HepG2 (cell line): ENCODE measurements at regions not wholly inside any gene's neighbourhood (a gene's known extent, or its start where the extent isn't known, plus 50 kb on each side); places are given as distances from the start of the nearest gene placed in this dataset.

Source experiments
- ATAC-seq: fragments of 200-7000 bp; cut with Tn5 transposase; 3 replicates; pipeline ENCODE4 v1.9.1; 2020; ENCODE audit warnings: mild to moderate bottlenecking, moderate library complexity
- BruUV-seq: library from RNA; stranded (reverse); fragments of 400-500 nt; replicated peaks from 2 replicates; lab custom pipeline; 2021; lab: Mats Ljungman, UMichigan
- CTCF ChIA-PET: fragments of 300-600 bp; formaldehyde crosslinking; extraction: SDS; loops from one replicate; lab custom pipeline; 2021; ENCODE audit warnings: low total read pairs, inconsistent platforms, low intra/inter-chr PET ratio; lab: Yijun Ruan, JAX
- POLR2A ChIA-PET: fragments of 350-600 bp; sonication (Branson Sonifier 250); formaldehyde crosslinking; loops from one replicate; lab custom pipeline; 2020; ENCODE audit warnings: antibody characterized with exemption, inconsistent platforms; lab: Yijun Ruan, JAX
- DNase-seq: peaks from one replicate; pipeline ENCODE4 v3.0.0-alpha.2; 2015; ENCODE audit warnings: low spot score
- FAIRE-seq: peaks from 3 replicates; lab custom pipeline; 2011; peaks lifted over from hg19 to GRCh38; lab: Jason Lieb, UNC
- H2AFZ ChIP-seq: one replicate; pipeline ENCODE4 v1.6.1; 2011; ENCODE audit warnings: low read length, inconsistent platforms
- H3K27ac ChIP-seq: fragments of 300-600 bp; 3 replicates; pipeline ENCODE4 v1.8.0; 2011; ENCODE audit warnings: mixed run types, mild to moderate bottlenecking, mixed read lengths, low read length, inconsistent platforms; ENCODE audit not compliant: insufficient read depth; ENCODE audit errors: extremely low read length
- H3K27me3 ChIP-seq, 2 experiments: fragments of 200-600 bp in 1 of 2; 2 replicates in 1 of 2; 3 replicates in 1 of 2; pipeline versions ENCODE4 v1.6.0 to v1.8.0; 2011; ENCODE audit warnings: low read length in 2 of 2, mild to moderate bottlenecking in 2 of 2, moderate library complexity in 2 of 2, inconsistent platforms in 1 of 2; ENCODE audit not compliant: insufficient read depth in 2 of 2, control insufficient read depth in 1 of 2
- H3K36me3 ChIP-seq, 2 experiments: fragments of 200-600 bp in 1 of 2; replicated peaks in 1 of 2; 2 replicates in 1 of 2; 3 replicates in 1 of 2; pipeline versions ENCODE4 v1.5.1 to v1.8.0; 2011; ENCODE audit warnings: low read length in 2 of 2, inconsistent platforms in 1 of 2; ENCODE audit not compliant: insufficient read depth in 2 of 2, control insufficient read depth in 1 of 2
- H3K4me1 ChIP-seq: 2 replicates; pipeline ENCODE4 v1.5.1; 2012; ENCODE audit warnings: low read length, inconsistent platforms; ENCODE audit not compliant: insufficient read depth
- H3K4me2 ChIP-seq: 2 replicates; pipeline ENCODE4 v1.6.0; 2011; ENCODE audit warnings: low read depth, low read length, inconsistent platforms
- H3K4me3 ChIP-seq, 3 experiments: fragments of 200-600 bp in 1 of 3; sonication (generic), shearing (Covaris generic) in 1 of 3; replicated peaks in 1 of 3; 2 replicates each; pipeline ENCODE4 v1.5.1; 2011 to 2016; ENCODE audit warnings: low read length in 3 of 3, inconsistent platforms in 2 of 3, low read depth in 2 of 3, mild to moderate bottlenecking in 2 of 3, control low read depth in 1 of 3, mixed read lengths in 1 of 3; ENCODE audit not compliant: insufficient read depth in 1 of 3
- H3K79me2 ChIP-seq: one replicate; pipeline ENCODE4 v1.6.1; 2011; ENCODE audit warnings: low read length, inconsistent platforms; ENCODE audit not compliant: insufficient read depth
- H3K9ac ChIP-seq: 2 replicates; pipeline ENCODE4 v1.6.0; 2011; ENCODE audit warnings: mild to moderate bottlenecking, low read depth, low read length, inconsistent platforms; ENCODE audit not compliant: insufficient read depth
- H3K9me3 ChIP-seq: 2 replicates; pipeline ENCODE4 v1.5.1; 2012; ENCODE audit warnings: mild to moderate bottlenecking, low read length
- H4K20me1 ChIP-seq: 2 replicates; pipeline ENCODE4 v1.6.0; 2011; ENCODE audit warnings: inconsistent platforms, mild to moderate bottlenecking, low read length, moderate library complexity; ENCODE audit not compliant: insufficient read depth
- ETV6 ChIP-seq: sonication (generic); formaldehyde crosslinking; conservative IDR thresholded peaks from 2 replicates; pipeline ENCODE4 v1.4.0; 2020; ENCODE audit warnings: missing genetic modification reagents
- GTF2F1 ChIP-seq: fragments of 150-350 bp; IDR thresholded peaks from 2 replicates; pipeline ENCODE4 v1.6.1; 2014; ENCODE audit warnings: low read length
- KMT2A ChIP-seq: sonication (generic); formaldehyde crosslinking; IDR thresholded peaks from 2 replicates; pipeline ENCODE4 v1.4.0; 2020; ENCODE audit warnings: missing genetic modification reagents
- PBX3 ChIP-seq: sonication (generic); formaldehyde crosslinking; IDR thresholded peaks from 2 replicates; pipeline ENCODE4 v1.8.1; 2023; ENCODE audit warnings: missing genetic modification reagents, inconsistent platforms, borderline replicate concordance
- ZNF12 ChIP-seq: sonication (generic); formaldehyde crosslinking; IDR thresholded peaks from 2 replicates; pipeline ENCODE4 v1.5.0; 2020; ENCODE audit warnings: missing genetic modification reagents
- ZNF281 ChIP-seq: sonication (generic); formaldehyde crosslinking; IDR thresholded peaks from 2 replicates; pipeline ENCODE4 v1.4.0; 2020; ENCODE audit warnings: missing genetic modification reagents, borderline replicate concordance
- ZNF747 ChIP-seq: sonication (generic); formaldehyde crosslinking; IDR thresholded peaks from 2 replicates; pipeline ENCODE4 v1.8.1; 2023; ENCODE audit warnings: missing genetic modification reagents, mild to moderate bottlenecking, borderline replicate concordance
- WGBS: methylation state at CpG from one replicate; pipeline ENCODE4 v1.1.6; 2017; ENCODE audit warnings: low lambda C conversion rate; 5-methylcytosine and 5-hydroxymethylcytosine counted together
- in situ Hi-C: cut with HindIII; loops from 2 replicates; pipeline ENCODE4 v1.10.0; 2017; ENCODE audit warnings: low pct_unique_long_range_greater_than_20kb; ENCODE audit not compliant: extremely low pct_ligation_motif_present
- intact Hi-C: fragments of 100-400 bp; cut with micrococcal nuclease; formaldehyde crosslinking; loops from one replicate; pipeline ENCODE4 v1.10.0; 2022; ENCODE audit not compliant: unreplicated experiment

- TF ChIP-seq PBX3 (CRISPR knock-in tag): no peak
- no peak for TF ChIP-seq ZNF12 (CRISPR knock-in tag)
- TF ChIP-seq GTF2F1: no peak
- TF ChIP-seq KMT2A: no peak
- no peak for TF ChIP-seq ZNF747
- no peak for TF ChIP-seq ZNF281
These were observed 133.6 kb upstream of the FRG1 start (continued) for GRCh38 chr4:189807031-189807430.

- H2AFZ ChIP-seq: no peak overlapping the region
- WGBS: 55% methylated on average over 5 of the region's 5 CpGs
- intact Hi-C loops: no loop called here
- no peaks in the 10 kb centered on the region for H4K20me1 ChIP-seq
- FAIRE-seq (no peak), DNase-seq (no peak), ATAC-seq (no peak)
- H3K4me2 ChIP-seq: no peak overlapping the region
- no peaks in the 10 kb centered on the region for H3K4me1 ChIP-seq
- H3K4me3 ChIP-seq: no peak overlapping the region
- no peaks in the 10 kb centered on the region for H3K36me3 ChIP-seq
- BruUV-seq: no TSS peak
- no peaks in the 10 kb centered on the region for H3K9me3 ChIP-seq
- no peak overlapping the region for H3K9ac ChIP-seq
- H3K27me3 ChIP-seq: no peaks in the 10 kb centered on the region
- H3K27ac ChIP-seq: no peak overlapping the region
- H3K79me2 ChIP-seq: no peaks in the 10 kb centered on the region
- in situ Hi-C loops: no loop called here
- ChIA-PET POLR2A (no interaction called here), CTCF (no interaction called here)
- TF ChIP-seq ETV6 (CRISPR knock-in tag): no peak
These were observed 131.4 kb upstream of the FRG1 start for GRCh38 chr4:189809241-189809735.
